Caco-2 (cell line): ENCODE measurements at regions not wholly inside any gene's neighbourhood (a gene's known extent, or its start where the extent isn't known, plus 50 kb on each side); places are given as distances from the start of the nearest gene placed in this dataset.

ENCODE experiments used
- BruUV-seq: library from RNA; stranded (reverse); fragments of 400-500 nt; replicated peaks from 2 replicates; lab custom pipeline; 2021; lab: Mats Ljungman, UMichigan
- CTCF ChIA-PET: fragments of 300-600 bp; sonication (Branson Sonifier 250); formaldehyde crosslinking; loops from one replicate; lab custom pipeline; 2022; ENCODE audit warnings: antibody characterized with exemption; lab: Charles Lee
- POLR2A ChIA-PET: fragments of 300-600 bp; sonication (Branson Sonifier 250); formaldehyde crosslinking; loops from one replicate; lab custom pipeline; 2022; ENCODE audit warnings: antibody characterized with exemption; lab: Charles Lee
- DNase-seq, 2 experiments: peaks; one replicate each; pipeline versions ENCODE4 v3.0.0 to v3.0.0-alpha.2; 2020 to 2022
- H3K27me3 ChIP-seq: replicated peaks from 2 replicates; pipeline ENCODE4 v1.6.0; 2011; ENCODE audit warnings: low read length; ENCODE audit not compliant: control insufficient read depth, insufficient read depth
- H3K36me3 ChIP-seq: 2 replicates; pipeline ENCODE4 v1.5.1; 2011; ENCODE audit warnings: low read length; ENCODE audit not compliant: control insufficient read depth, insufficient read depth
- H3K4me1 ChIP-seq: fragments of 250-450 bp; sonication (Bioruptor Pico); 2 replicates; pipeline ENCODE4 v1.5.1; 2020; ENCODE audit warnings: mild to moderate bottlenecking
- H3K4me3 ChIP-seq: 2 replicates; pipeline ENCODE4 v1.5.1; 2011; ENCODE audit warnings: low read depth, mild to moderate bottlenecking, control low read depth, low read length
- H3K9me3 ChIP-seq: fragments of 250-450 bp; sonication (Bioruptor Pico); 2 replicates; pipeline ENCODE4 v1.5.1; 2020; ENCODE audit warnings: mild to moderate bottlenecking, moderate library complexity
- H3K27ac Mint-ChIP-seq: one replicate; pipeline ENCODE4 v1.8.0; 2022; ENCODE audit warnings: mixed read lengths; ENCODE audit not compliant: unreplicated experiment
- H3K27me3 Mint-ChIP-seq: one replicate; pipeline ENCODE4 v1.8.0; 2022; ENCODE audit warnings: mixed read lengths; ENCODE audit not compliant: insufficient read depth, unreplicated experiment
- H3K36me3 Mint-ChIP-seq: one replicate; pipeline ENCODE4 v1.8.0; 2022; ENCODE audit warnings: mild to moderate bottlenecking, mixed read lengths; ENCODE audit not compliant: insufficient read depth, unreplicated experiment
- H3K4me1 Mint-ChIP-seq: one replicate; pipeline ENCODE4 v1.8.0; 2022; ENCODE audit warnings: low read depth, mixed read lengths; ENCODE audit not compliant: unreplicated experiment
- H3K4me3 Mint-ChIP-seq: one replicate; pipeline ENCODE4 v1.8.0; 2022; ENCODE audit warnings: mild to moderate bottlenecking, moderate library complexity, mixed read lengths; ENCODE audit not compliant: unreplicated experiment
- H3K9me3 Mint-ChIP-seq: one replicate; pipeline ENCODE4 v1.8.0; 2022; ENCODE audit warnings: mixed read lengths; ENCODE audit not compliant: unreplicated experiment
- intact Hi-C: fragments of 100-400 bp; cut with micrococcal nuclease; formaldehyde crosslinking; loops from one replicate; pipeline ENCODE4 v1.10.0; 2022; ENCODE audit not compliant: unreplicated experiment
- TF ChIP-seq, protein P1 (sequence below), 2 experiments: fragments of 200-600 bp in 1 of 2; IDR thresholded peaks; 1 replicate in 1 of 2; 2 replicates in 1 of 2; pipeline versions ENCODE4 v1.5.1 to v1.8.0; 2011 to 2022; ENCODE audit warnings: antibody characterized with exemption in 1 of 2, control low read depth in 1 of 2, inconsistent platforms in 1 of 2, low read depth in 1 of 2, low read length in 1 of 2, mild to moderate bottlenecking in 1 of 2, moderate library complexity in 1 of 2; ENCODE audit not compliant: insufficient read depth in 1 of 2, severe bottlenecking in 1 of 2, unreplicated experiment in 1 of 2

DNA sequence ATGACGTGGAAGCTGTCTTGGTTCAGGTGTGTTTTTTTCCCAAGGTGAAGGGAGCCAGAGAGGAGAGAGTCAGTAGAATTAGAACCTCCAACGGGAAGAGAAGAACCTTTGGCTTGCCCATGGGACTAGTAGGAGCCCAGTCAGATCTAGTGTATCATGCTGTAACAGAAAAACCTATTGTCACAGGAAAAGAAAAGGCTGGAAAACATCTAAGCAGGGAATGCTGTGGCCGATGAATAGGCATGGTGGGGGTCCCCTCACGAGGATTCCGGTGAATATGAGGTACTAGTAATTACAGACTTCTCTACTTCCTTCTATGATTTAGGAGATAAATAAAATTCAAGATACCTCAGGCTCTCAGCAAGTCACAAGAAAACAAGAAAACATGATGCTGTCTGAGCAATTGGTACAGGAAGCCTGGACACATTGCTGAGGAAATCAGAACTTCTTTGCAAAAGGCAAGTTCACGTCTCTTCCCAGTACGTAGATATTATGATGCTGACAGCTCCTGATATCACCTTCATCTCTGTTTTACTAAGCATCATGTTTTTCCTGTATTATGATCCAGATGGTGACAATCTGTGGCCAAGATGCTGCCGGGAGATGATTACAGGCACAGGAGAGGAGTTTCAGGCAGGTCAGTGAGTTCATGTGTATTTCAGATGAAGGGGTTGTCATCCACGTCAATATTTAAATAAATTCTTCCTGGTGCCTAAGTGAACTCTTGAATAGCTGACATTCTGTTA lies 54.3 kb upstream of the NPY start:
- CTCF ChIA-PET: no interaction called here
- intact Hi-C loops: no loop called here

GRCh38 chr7:24231493-24231892 lies 52.5 kb upstream of the NPY start:
- Mint-ChIP-seq H3K4me3 (no peak overlapping the region), H3K36me3 (no peaks in the 10 kb centered on the region), H3K27me3 (peaks cover 17% of the 10 kb centered on the region), H3K9me3 (no peaks in the 10 kb centered on the region), H3K27ac (no peak overlapping the region), H3K4me1 (no peaks in the 10 kb centered on the region)
- no peak for DNase-seq
- intact Hi-C loops: no loop called here
- Histone ChIP-seq H3K36me3 (no peaks in the 10 kb centered on the region), H3K9me3 (no peaks in the 10 kb centered on the region), H3K27me3 (no peaks in the 10 kb centered on the region; the same call in 1 of the 2 replicates), H3K4me1 (no peaks in the 10 kb centered on the region), H3K4me3 (no peak overlapping the region)
- ChIA-PET CTCF (no interaction called here), POLR2A (no interaction called here)
- no TSS peak for BruUV-seq
- TF ChIP-seq, protein P1, sequence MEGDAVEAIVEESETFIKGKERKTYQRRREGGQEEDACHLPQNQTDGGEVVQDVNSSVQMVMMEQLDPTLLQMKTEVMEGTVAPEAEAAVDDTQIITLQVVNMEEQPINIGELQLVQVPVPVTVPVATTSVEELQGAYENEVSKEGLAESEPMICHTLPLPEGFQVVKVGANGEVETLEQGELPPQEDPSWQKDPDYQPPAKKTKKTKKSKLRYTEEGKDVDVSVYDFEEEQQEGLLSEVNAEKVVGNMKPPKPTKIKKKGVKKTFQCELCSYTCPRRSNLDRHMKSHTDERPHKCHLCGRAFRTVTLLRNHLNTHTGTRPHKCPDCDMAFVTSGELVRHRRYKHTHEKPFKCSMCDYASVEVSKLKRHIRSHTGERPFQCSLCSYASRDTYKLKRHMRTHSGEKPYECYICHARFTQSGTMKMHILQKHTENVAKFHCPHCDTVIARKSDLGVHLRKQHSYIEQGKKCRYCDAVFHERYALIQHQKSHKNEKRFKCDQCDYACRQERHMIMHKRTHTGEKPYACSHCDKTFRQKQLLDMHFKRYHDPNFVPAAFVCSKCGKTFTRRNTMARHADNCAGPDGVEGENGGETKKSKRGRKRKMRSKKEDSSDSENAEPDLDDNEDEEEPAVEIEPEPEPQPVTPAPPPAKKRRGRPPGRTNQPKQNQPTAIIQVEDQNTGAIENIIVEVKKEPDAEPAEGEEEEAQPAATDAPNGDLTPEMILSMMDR (IDR thresholded peaks at IDR 0.05; ENCODE audit: insufficient read depth in 1 of 2, low read depth in 1 of 2, low read length in 1 of 2, severe bottlenecking in 1 of 2, unreplicated experiment in 1 of 2): no peak

More for the DNA sequence above, 54.3 kb upstream of the NPY start:
- H3K4me3 Mint-ChIP-seq: no peak overlapping the region
- no peak for DNase-seq
- no peaks in the 10 kb centered on the region for H3K4me1 ChIP-seq
- no peaks in the 10 kb centered on the region for H3K9me3 Mint-ChIP-seq
- H3K36me3 Mint-ChIP-seq: no peaks in the 10 kb centered on the region
- TF ChIP-seq, protein P1 (IDR thresholded peaks at IDR 0.05; ENCODE audit: insufficient read depth in 1 of 2, low read depth in 1 of 2, low read length in 1 of 2, severe bottlenecking in 1 of 2, unreplicated experiment in 1 of 2): no peak
- H3K4me1 Mint-ChIP-seq: no peaks in the 10 kb centered on the region
- H3K9me3 ChIP-seq: no peaks in the 10 kb centered on the region
- H3K36me3 ChIP-seq: no peaks in the 10 kb centered on the region
- POLR2A ChIA-PET: interaction anchor here (0.6 kb wide), 1 partner anchor 368 kb away, joined by 3 read pairs; no protein-coding TSS in a partner anchor
- peaks cover 19% of the 10 kb centered on the region for H3K27me3 Mint-ChIP-seq
- no peak overlapping the region for H3K4me3 ChIP-seq
- no peak overlapping the region for H3K27ac Mint-ChIP-seq
- no TSS peak for BruUV-seq
- no peaks in the 10 kb centered on the region; the same call in 1 of the 2 replicates for H3K27me3 ChIP-seq

GRCh38 chr7:24233386-24233785 lies 50.6 kb upstream of the NPY start:
- no peak overlapping the region for H3K4me3 ChIP-seq
- Mint-ChIP-seq H3K27ac (no peak overlapping the region), H3K9me3 (no peaks in the 10 kb centered on the region), H3K4me3 (no peak overlapping the region), H3K36me3 (no peaks in the 10 kb centered on the region), H3K4me1 (no peaks in the 10 kb centered on the region), H3K27me3 (peaks cover 19% of the 10 kb centered on the region)
- no peaks in the 10 kb centered on the region for H3K9me3 ChIP-seq
- no peaks in the 10 kb centered on the region for H3K4me1 ChIP-seq
- intact Hi-C loops: no loop called here
- TF ChIP-seq, protein P1 (IDR thresholded peaks at IDR 0.05; ENCODE audit: insufficient read depth in 1 of 2, low read depth in 1 of 2, low read length in 1 of 2, severe bottlenecking in 1 of 2, unreplicated experiment in 1 of 2): no peak
- no TSS peak for BruUV-seq
- CTCF ChIA-PET: no interaction called here
- POLR2A ChIA-PET: no interaction called here
- DNase-seq: no peak
- no peaks in the 10 kb centered on the region; the same call in 1 of the 2 replicates for H3K27me3 ChIP-seq
- H3K36me3 ChIP-seq: no peaks in the 10 kb centered on the region
